Activated CD8-positive, alpha-beta memory T cell treated with anti-CD3 and anti-CD28 coated beads for 4 hours (primary cell): ENCODE measurements at regions not wholly inside any gene's neighbourhood (a gene's known extent, or its start where the extent isn't known, plus 50 kb on each side); places are given as distances from the start of the nearest gene placed in this dataset.

Experiments used
- DNase-seq, 2 donors: peaks; one replicate each; pipeline ENCODE4 v3.0.0-alpha.2; 2020; ENCODE audit warnings: low read depth in 2 of 2

DNA sequence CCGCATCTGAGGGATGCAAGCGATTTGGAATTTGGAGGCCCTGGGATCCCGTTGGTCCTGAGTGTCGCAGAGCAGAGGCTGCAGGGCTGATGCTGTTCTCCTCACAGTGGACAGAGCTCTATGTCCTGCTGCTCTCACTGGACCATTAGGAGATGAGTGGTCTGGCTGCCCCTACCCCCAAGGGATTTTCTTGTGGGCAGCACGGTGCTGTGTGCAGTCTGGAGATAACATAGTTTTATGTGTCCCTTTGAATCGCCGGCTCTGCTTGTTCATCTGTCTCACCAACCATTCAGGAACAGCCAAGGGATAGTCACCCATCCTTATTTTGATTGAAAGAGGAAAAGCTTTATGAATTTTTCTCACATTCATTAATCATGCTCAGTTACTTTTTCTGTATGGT is 49.9 kb downstream of the CHRM3 start:
- DNase-seq, result no peak

GRCh38 chr1:239437822-239438221 is 51.5 kb downstream of the CHRM3 start:
- DNase-seq, result no peak

DNA sequence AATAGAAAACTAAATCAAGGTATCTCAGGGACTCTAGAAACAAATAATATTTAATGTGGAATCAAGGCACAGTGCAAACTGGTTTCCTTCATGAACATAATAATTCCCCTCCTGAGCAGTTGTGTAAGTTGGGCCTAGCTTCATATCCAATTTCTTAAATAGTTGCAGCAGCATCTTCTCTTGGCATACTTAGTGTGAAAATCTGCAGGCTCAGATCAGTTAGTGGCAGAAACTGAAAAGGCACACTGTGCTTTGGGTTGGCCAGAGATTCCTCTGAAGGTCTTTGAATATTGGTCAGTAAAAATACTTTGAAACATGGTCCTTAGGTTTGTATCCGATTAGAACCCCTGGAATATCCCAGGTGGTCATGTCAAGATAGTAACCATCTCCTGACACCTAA is 52.5 kb downstream of the CHRM3 start:
- DNase-seq, result no peak

GRCh38 chr1:239443361-239443760 is 57.0 kb downstream of the CHRM3 start:
- DNase-seq, result no peak

DNA sequence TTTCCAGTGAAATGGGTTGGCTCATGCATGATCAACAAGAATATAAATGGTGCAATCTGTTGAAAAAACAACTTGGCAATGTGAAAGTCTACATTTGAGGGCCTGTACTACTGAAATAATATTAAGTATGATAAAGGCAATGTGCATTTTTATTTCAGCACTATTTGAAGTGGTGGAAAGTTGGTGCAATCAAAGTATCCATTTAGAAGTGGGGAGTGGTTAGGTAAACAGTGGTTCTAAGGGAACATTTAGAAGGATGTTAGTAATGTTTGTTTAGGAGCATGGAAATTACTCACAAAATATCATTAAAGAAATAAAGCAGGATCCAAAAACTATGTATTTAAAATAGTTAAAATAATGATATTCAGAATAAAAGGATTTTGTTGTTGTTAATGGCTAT is 60.2 kb downstream of the CHRM3 start:
- no peak for DNase-seq

DNA sequence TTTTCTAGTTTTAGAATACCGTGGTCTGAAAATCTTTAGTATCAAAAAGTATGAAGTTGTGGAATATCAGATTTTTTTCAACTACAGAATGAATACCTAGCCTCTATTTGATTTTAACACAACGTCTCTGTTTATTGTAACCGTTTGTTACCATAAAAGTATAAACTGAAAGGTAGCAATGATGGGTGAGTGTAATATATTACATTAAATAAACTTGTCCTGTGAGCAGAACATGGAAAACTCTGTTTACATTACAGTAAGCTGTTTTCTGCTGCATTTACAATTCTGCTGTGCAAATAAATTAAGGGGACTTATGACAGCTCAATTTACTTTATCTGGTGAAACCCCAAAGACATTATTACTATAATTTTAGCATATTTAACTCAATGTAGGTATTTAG is 62.5 kb downstream of the CHRM3 start:
- no peak for DNase-seq

DNA sequence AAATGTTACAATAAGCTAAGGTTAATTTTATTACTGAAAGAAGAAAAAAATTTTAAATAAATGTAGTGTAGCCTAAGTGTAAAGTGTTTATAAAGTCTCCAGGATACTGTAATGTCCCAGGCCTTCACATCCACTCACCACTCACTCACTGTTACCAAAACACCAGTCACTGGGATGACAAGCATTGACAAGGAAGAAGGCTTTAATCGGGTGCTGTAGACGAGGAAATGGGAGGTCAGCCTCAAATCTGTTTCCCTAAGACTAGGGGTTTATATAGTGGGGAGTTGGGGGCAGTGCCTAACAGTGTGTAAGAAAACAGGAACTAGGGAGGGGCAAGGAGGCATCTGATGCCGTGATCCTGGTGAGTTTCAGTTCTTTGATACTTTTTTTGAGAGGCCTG is 69.4 kb downstream of the CHRM3 start:
- DNase-seq, result no peak

DNA sequence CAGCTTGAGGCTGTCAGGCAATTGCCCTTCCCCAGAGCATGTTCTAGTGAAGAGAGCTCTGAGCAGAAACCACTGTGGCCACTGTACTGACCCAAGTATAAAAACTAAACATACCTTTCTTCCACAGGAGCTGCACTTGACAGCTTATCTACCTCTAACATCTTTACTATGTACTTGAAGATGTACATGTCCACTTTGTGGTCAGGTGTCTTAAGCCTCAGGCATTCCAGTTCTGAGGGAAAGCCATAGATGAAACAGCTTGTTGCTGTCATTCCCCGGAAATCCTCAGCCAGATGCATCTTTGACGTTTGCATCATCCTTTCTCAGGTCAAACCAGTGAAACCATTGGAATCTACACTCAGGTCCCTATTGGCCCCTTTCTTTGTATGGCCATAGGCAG is 70.4 kb downstream of the CHRM3 start:
- DNase-seq, result no peak

DNA sequence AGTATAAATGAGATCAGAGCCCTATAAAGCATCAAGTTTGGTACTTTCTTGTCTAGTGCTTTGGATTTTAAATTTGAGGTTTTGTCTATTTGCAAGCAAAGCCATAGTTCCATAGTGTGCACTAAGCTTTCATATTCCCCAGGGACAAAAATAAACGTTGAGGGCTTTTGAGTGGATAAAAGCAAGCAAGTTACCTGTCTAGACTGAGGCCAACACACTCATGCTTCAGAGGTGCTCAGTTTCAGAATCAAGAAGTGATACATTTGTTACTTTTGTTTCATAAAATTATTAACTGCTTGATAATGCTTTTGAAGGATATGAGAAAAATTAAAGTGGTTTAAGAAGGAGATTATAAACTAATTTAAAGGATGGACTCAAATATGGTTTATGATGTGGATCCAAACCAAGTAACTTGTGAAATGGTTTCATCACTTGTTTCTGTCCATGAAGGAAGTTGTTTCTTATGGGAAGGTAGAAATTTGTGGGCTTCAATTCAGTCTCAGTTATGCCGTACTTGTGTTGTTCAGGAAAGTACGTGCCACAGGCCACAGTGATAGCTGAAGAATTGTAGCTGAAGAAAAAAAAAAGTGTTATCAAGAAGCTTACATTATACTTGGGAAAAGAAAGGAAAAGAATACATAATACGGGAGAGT is 71.2 kb downstream of the CHRM3 start:
- no peak for DNase-seq

DNA sequence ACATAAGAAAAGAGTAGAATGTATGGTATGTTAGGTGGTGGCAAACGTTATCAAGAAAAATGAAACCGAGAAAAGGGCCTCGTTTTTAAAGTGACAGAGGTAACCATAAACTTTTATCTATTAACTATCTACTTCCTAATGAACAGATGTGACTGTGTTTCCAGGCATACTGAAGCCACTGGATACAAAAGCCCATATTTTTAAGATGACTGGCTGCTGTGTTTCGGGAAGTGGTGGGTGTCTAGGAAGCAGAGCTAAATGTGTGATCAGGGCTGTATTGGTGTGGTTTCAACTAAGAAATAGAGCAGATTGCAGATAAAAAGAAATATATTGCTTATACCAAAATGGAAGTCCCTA is 71.8 kb downstream of the CHRM3 start:
- DNase-seq, result no peak

DNA sequence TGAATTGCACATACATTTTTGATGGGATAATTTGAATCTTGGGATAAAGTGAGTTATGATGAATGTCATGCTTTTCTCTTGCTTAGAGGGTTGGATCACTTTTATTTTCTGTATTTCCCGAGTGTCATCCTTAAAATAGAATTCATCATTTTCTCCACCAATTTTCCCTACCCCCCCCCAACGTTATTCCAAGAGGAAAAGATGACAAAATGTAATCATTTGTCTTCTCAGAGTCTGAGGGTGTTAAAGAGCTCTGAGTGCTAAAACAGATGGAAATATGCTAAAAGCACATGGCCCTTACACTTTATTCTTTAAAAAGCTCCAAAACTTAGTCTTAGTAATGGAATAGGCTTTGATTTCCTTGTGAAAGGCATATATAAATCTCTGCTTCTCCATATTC is 81.4 kb downstream of the CHRM3 start:
- DNase-seq, result no peak

GRCh38 chr1:239478069-239478468 is 91.7 kb downstream of the CHRM3 start:
- no peak for DNase-seq

GRCh38 chr1:239483391-239483790 is 97.0 kb downstream of the CHRM3 start:
- no peak for DNase-seq

DNA sequence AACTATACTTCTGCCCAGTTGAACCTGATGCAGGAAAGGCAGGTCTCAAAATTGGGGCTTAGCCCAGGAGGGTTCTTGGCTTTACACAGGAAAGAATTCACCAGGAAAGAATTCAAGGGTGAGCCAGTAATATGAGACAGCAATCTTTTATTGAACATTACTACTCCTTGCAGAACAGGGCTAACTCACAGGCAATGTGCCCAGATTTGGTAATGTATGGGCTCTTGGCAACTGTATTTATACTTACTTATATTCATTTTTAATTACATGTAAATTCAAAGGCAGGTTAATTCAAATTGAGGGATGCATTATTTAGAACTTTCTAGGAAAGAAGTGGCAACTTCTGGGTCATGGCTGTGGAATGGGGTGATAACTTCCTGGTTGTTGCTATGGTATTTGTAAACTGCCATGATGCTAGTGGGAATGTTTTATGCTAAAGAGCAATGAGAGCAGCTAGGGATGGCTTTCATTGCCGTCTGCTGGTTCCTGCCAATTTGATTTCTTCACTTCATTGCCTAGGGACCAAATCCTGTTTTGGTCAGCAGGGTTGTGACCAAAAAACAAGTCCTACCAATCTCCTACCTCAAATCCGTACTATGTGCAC is 107.5 kb downstream of the CHRM3 start:
- DNase-seq, result no peak

GRCh38 chr1:239505094-239505493 is 118.7 kb downstream of the CHRM3 start:
- DNase-seq, result no peak

GRCh38 chr1:239507826-239508225 is 121.5 kb downstream of the CHRM3 start:
- DNase-seq, result no peak

DNA sequence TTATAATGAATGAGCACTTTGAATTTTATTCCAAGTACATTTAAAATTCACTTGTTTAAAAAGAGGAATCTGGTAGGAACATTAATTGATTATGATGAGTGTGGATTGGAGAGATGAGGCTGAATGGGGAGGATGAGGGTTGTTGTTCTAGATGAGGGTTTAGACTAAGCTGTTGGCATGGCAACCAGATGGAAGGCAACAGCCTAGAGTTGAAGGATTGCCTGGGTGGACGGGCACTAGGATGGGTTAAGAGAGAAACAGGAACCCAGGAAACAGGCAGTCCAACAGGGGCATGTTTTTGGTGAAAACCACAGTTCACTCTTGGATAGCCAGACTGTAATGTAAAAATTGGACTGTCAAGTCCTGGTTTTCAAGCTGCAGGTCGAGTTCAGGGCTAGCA is 125.5 kb downstream of the CHRM3 start:
- no peak for DNase-seq

GRCh38 chr1:239516579-239516978 is 130.2 kb downstream of the CHRM3 start:
- no peak for DNase-seq

DNA sequence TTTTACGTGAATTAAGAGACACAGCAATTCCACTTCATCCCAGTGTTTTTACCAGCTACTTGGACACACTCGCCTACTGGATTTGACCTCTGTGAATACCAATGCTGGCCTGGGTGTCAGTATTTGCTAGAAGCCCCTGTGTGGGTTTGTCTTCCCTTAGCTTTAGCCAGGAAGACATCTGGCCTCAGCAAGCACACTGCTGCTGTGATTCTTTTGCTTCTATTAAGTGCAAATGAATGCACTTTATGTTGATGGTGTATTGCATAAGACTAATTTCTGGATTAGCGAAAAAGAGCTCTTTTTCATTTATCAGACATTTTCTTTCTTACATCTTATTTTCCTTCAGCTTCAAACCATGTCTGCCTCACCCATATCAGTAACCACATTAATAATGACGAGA is 140.0 kb downstream of the CHRM3 start:
- DNase-seq, result no peak

- no peak for DNase-seq
These were observed 140.8 kb downstream of the CHRM3 start for GRCh38 chr1:239527051-239527693.

DNA sequence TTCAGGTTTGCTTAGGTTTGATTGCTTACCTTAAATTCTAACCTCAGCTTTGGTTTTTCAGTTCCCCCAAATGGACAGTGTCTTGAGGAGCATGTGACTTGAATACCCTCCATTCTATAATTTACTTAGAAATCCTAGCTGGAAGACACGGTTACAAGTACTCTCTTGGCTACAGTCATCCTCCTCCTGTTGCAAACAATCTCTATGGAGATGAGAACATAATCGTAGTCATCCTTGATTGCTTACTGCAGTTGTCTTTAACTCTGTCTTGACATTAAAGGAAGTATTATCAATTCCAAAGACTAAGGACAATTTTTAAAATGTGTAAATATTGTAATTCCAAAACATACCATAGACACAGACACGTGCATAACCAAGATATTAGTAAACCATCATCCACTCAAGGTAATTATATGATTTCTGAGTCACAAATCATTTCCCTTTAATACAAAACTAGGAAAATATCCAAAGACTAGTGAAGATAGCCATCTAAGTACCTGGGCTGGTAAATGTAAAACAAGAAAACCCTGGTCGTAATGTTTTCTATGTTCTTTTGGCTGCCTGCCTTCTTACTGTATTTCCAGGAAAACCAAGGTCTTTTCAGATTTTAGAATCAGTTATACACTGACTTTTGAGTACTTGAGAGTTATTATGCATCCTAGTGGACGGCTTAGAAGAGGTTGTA is 149.9 kb downstream of the CHRM3 start:
- DNase-seq, result no peak

- no peak for DNase-seq
These were observed 151.4 kb downstream of the CHRM3 start for GRCh38 chr1:239537795-239538194.
